ENCODE measurements at regions not wholly inside any gene's neighbourhood (a gene's known extent, or its start where the extent isn't known, plus 50 kb on each side); places are given as distances from the start of the nearest gene placed in this dataset.
"Not testable (repeated sequence)": the region's sequence is repeated elsewhere in the genome, so short reads cannot be mapped to it uniquely, and the experiment has no call there.

DNA sequence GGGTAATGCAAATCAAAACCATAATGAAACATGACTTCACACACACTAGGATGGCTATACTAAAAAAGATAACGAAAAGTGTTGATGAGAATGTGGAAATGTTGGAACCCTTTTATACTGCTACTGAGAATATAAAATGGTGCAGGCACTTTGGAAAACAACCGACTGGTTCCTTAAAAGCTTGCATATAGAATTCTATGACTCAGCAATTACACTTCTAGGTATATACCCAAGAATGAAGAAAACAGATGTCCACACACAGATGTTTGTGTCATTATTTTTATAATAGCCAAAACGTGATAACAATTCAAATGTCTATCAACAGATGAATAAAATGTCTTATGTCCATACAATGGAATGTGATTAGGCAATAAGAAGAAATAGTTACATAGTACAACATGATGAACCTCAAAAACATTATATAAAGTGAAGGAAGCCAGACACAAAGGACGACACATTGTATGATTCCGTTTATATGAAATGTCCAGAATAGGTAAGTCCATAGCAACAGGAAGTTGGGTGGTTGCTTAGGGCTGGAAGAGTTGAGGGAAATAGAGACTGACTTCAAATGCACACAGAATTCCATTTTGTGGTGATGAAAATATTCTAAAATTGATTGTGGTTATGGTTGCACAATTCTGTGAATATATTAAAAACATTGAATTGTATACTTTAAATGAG, 148.3 kb upstream of the PHYHIPL start:
- TF ChIP-seq, protein P1, sequence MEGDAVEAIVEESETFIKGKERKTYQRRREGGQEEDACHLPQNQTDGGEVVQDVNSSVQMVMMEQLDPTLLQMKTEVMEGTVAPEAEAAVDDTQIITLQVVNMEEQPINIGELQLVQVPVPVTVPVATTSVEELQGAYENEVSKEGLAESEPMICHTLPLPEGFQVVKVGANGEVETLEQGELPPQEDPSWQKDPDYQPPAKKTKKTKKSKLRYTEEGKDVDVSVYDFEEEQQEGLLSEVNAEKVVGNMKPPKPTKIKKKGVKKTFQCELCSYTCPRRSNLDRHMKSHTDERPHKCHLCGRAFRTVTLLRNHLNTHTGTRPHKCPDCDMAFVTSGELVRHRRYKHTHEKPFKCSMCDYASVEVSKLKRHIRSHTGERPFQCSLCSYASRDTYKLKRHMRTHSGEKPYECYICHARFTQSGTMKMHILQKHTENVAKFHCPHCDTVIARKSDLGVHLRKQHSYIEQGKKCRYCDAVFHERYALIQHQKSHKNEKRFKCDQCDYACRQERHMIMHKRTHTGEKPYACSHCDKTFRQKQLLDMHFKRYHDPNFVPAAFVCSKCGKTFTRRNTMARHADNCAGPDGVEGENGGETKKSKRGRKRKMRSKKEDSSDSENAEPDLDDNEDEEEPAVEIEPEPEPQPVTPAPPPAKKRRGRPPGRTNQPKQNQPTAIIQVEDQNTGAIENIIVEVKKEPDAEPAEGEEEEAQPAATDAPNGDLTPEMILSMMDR (IDR thresholded peaks at IDR 0.05) = no peak
- H3K27ac Mint-ChIP-seq = no peak overlapping the region
- H3K4me3 Mint-ChIP-seq = no peak overlapping the region
- no peaks in the 10 kb centered on the region for H3K27me3 Mint-ChIP-seq (ENCODE audit: low read depth, poor library complexity)
- H3K4me1 Mint-ChIP-seq = peaks cover 4% of the 10 kb centered on the region
- no peaks in the 10 kb centered on the region for H3K36me3 Mint-ChIP-seq (ENCODE audit: low read depth)
- DNase-seq = no peak
- no peaks in the 10 kb centered on the region for H3K9me3 Mint-ChIP-seq

DNA sequence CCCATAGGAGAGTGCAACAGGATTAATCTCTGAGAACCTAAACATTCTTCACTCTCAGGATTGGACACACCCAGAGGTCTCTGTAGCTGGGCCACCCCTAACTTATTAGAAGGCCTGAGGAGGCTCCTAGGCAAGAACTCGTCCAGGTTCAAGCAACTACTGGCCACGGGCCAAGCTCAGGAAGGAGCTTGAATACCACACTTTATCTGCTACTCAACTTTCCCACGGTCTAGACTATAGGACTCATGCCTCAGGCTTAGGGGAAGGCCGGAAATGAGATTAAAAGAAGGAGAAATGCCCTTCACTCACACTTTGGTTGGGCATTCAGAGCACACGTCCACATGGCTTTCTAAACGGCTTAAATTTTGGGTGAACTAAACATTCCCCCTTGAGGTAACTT, 142.8 kb upstream of the PHYHIPL start:
- Mint-ChIP-seq H3K27ac (no peak overlapping the region), H3K36me3 (ENCODE audit: low read depth) (no peaks in the 10 kb centered on the region), H3K4me3 (no peak overlapping the region), H3K9me3 (no peaks in the 10 kb centered on the region), H3K27me3 (ENCODE audit: low read depth, poor library complexity) (no peaks in the 10 kb centered on the region), H3K4me1 (peaks cover 6% of the 10 kb centered on the region)
- TF ChIP-seq, protein P1 (IDR thresholded peaks at IDR 0.05) = no peak
- no peak for DNase-seq

DNA sequence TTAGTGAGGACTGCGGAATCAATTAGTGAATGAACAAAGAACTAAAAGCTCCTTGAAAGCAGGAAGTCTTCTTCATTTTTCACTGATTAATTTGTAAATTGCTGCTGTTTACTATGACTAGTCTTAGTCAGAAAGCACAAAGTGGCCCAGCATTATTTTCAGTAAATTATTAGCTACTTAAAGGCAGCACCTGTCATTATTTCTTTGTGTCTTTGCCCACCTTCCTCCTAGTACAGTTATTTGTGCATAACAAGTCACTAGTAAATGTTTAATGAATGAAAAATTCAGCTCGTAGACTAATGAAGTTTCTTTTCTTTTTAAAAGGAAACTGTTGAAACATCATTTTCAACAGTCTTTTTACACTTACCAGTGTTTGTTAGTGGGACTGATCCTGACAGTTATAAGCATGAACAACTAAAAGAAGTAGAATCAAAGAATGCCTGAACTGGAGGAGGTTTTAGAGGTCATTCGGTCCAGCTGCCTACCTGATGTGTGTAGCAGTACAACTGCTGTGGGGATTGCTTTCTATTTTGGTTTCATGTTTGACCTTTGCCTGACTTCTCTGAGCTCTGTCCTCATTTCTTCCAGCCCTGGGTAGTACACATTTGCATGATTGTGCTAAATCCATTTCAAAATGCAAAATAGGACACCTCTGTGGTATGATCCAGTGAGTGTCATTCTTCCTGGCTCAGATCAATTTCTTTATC, 140.0 kb upstream of the PHYHIPL start:
- TF ChIP-seq, protein P1 (IDR thresholded peaks at IDR 0.05) = no peak
- H3K4me3 Mint-ChIP-seq = no peak overlapping the region
- H3K9me3 Mint-ChIP-seq = peaks cover 23% of the 10 kb centered on the region
- no peak for DNase-seq
- H3K36me3 Mint-ChIP-seq (ENCODE audit: low read depth) = no peaks in the 10 kb centered on the region
- H3K27me3 Mint-ChIP-seq (ENCODE audit: low read depth, poor library complexity) = no peaks in the 10 kb centered on the region
- peaks cover 10% of the 10 kb centered on the region for H3K4me1 Mint-ChIP-seq
- H3K27ac Mint-ChIP-seq = no peak overlapping the region

DNA sequence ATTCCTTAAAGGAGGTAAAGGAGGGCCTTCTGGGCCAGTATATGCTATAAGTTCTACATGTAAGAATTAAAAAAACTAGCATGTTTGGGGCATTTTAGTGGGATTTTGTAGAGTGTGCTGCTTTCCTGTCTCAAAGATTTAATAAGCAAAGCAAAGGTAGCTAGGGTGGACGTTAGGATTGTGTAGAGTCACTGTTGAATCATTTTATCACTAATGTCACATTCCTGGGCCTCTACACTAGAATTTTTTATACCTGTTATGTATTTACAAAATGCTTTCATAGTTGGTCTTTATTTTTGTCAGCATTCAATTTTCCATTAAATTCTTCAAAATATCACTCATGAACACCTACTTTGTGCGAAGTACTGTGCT, 139.4 kb upstream of the PHYHIPL start:
- H3K9me3 Mint-ChIP-seq = peaks cover 27% of the 10 kb centered on the region
- no peaks in the 10 kb centered on the region for H3K27me3 Mint-ChIP-seq (ENCODE audit: low read depth, poor library complexity)
- DNase-seq = no peak
- H3K36me3 Mint-ChIP-seq (ENCODE audit: low read depth) = no peaks in the 10 kb centered on the region
- H3K4me3 Mint-ChIP-seq = no peak overlapping the region
- TF ChIP-seq, protein P1 (IDR thresholded peaks at IDR 0.05) = no peak
- H3K4me1 Mint-ChIP-seq = peaks cover 10% of the 10 kb centered on the region
- H3K27ac Mint-ChIP-seq = no peak overlapping the region

DNA sequence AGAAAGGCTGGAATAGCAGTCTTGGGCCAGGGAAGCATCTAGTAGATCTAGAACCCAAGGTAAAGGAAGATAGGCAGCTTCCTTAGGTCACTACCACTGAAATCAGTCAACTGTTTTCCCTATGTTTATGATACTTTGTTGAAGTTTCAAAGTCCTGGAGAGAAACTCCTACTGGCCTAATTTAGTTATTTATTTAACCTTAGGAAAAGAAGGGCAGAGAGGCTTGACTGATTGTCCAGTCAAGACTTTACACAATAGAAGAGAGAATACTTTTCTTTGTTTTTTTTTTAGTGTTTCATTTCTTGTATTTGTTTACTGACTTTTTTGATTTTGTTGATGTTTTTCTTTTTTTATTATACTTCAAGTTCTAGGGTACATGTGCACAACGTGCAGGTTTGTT, 138.9 kb upstream of the PHYHIPL start:
- TF ChIP-seq, protein P1 (IDR thresholded peaks at IDR 0.05) = no peak
- H3K4me3 Mint-ChIP-seq = no peak overlapping the region
- peaks cover 31% of the 10 kb centered on the region for H3K9me3 Mint-ChIP-seq
- no peak overlapping the region for H3K27ac Mint-ChIP-seq
- peaks cover 10% of the 10 kb centered on the region for H3K4me1 Mint-ChIP-seq
- no peaks in the 10 kb centered on the region for H3K27me3 Mint-ChIP-seq (ENCODE audit: low read depth, poor library complexity)
- no peak for DNase-seq
- peaks cover 1% of the 10 kb centered on the region for H3K36me3 Mint-ChIP-seq (ENCODE audit: low read depth)

DNA sequence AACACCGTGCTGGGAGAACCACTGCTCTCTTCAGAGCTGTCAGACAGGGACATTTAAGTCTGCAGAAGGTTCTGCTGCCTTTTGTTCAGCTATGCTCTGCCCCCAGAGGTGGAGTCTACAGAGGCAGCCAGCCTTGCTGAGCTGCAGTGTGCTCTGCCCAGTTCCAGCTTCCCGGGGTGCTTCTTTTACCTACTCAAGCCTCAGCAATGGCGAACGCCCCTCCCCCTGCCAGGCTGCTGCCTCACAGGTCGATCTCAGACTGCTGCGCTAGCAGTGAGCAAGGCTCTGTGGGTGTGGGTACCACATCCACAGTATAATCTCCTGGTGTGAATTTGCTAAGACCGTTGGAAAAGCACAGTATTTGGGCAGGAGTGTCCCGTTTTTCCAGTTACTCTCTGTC, 133.1 kb upstream of the PHYHIPL start:
- peaks cover 37% of the 10 kb centered on the region for H3K9me3 Mint-ChIP-seq
- not testable (repeated sequence) for H3K27ac Mint-ChIP-seq; DNase-seq; H3K27me3 Mint-ChIP-seq (ENCODE audit: low read depth, poor library complexity); H3K4me3 Mint-ChIP-seq; H3K36me3 Mint-ChIP-seq (ENCODE audit: low read depth)
- H3K4me1 Mint-ChIP-seq = peaks cover 12% of the 10 kb centered on the region
